Smooth muscle cell (in vitro differentiated cells): ENCODE measurements at regions not wholly inside any gene's neighbourhood (a gene's known extent, or its start where the extent isn't known, plus 50 kb on each side); places are given as distances from the start of the nearest gene placed in this dataset.

Experiments used
- DNase-seq: peaks from one replicate; lab custom pipeline; 2025; ENCODE audit not compliant: unreplicated experiment; lab: John Stamatoyannopoulos, UW
- H2AFZ ChIP-seq: fragments of 200-600 bp; sonication (generic); 2 replicates; pipeline ENCODE4 v1.6.0; 2016; ENCODE audit warnings: antibody characterized with exemption, low read depth, mild to moderate bottlenecking
- H3F3A ChIP-seq: fragments of 200-600 bp; sonication (generic); 2 replicates; pipeline ENCODE4 v1.6.0; 2017; ENCODE audit warnings: antibody characterized with exemption, low read depth
- H3K27ac ChIP-seq: fragments of 200-600 bp; sonication (generic); 2 replicates; pipeline ENCODE4 v1.5.1; 2016; ENCODE audit warnings: low read depth, mild to moderate bottlenecking
- H3K27me3 ChIP-seq: fragments of 200-600 bp; sonication (generic); 2 replicates; pipeline ENCODE4 v1.6.1; 2016; ENCODE audit warnings: low read depth, mild to moderate bottlenecking
- H3K36me3 ChIP-seq: fragments of 200-600 bp; sonication (generic); 2 replicates; pipeline ENCODE4 v1.5.1; 2016; ENCODE audit warnings: low read depth
- H3K4me1 ChIP-seq: fragments of 200-600 bp; sonication (generic); 2 replicates; pipeline ENCODE4 v1.5.1; 2016; ENCODE audit warnings: low read depth
- H3K4me2 ChIP-seq: fragments of 200-600 bp; sonication (generic); 2 replicates; pipeline ENCODE4 v1.6.0; 2016; ENCODE audit warnings: mild to moderate bottlenecking
- H3K4me3 ChIP-seq: fragments of 200-600 bp; sonication (generic); 2 replicates; pipeline ENCODE4 v1.5.1; 2016; ENCODE audit warnings: mild to moderate bottlenecking
- H3K79me2 ChIP-seq: fragments of 200-600 bp; sonication (generic); 2 replicates; pipeline ENCODE4 v1.6.0; 2016; ENCODE audit warnings: low read depth, mild to moderate bottlenecking
- H3K9ac ChIP-seq: fragments of 200-600 bp; sonication (generic); 2 replicates; pipeline ENCODE4 v1.6.0; 2016; ENCODE audit warnings: low read depth
- H3K9me3 ChIP-seq: fragments of 200-600 bp; sonication (generic); replicated peaks from 2 replicates; pipeline ENCODE4 v1.5.1; 2016; ENCODE audit warnings: low read depth
- H4K20me1 ChIP-seq: fragments of 200-600 bp; sonication (generic); 2 replicates; pipeline ENCODE4 v1.6.0; 2016; ENCODE audit warnings: low read depth
- WGBS: methylation state at CpG from one replicate; pipeline ENCODE4 v1.1.7; 2016; ENCODE audit warnings: low lambda C conversion rate; 5-methylcytosine and 5-hydroxymethylcytosine counted together
- TF ChIP-seq, protein P1 (sequence below): fragments of 200-600 bp; sonication (generic); IDR thresholded peaks from 2 replicates; pipeline ENCODE4 v1.5.1; 2017; ENCODE audit warnings: borderline replicate concordance, mild to moderate bottlenecking, antibody characterized with exemption; ENCODE audit not compliant: insufficient read depth, poor library complexity, severe bottlenecking

GRCh38 chr21:27224169-27224568 lies 257.3 kb upstream of the ADAMTS5 start:
- TF ChIP-seq, protein P1, sequence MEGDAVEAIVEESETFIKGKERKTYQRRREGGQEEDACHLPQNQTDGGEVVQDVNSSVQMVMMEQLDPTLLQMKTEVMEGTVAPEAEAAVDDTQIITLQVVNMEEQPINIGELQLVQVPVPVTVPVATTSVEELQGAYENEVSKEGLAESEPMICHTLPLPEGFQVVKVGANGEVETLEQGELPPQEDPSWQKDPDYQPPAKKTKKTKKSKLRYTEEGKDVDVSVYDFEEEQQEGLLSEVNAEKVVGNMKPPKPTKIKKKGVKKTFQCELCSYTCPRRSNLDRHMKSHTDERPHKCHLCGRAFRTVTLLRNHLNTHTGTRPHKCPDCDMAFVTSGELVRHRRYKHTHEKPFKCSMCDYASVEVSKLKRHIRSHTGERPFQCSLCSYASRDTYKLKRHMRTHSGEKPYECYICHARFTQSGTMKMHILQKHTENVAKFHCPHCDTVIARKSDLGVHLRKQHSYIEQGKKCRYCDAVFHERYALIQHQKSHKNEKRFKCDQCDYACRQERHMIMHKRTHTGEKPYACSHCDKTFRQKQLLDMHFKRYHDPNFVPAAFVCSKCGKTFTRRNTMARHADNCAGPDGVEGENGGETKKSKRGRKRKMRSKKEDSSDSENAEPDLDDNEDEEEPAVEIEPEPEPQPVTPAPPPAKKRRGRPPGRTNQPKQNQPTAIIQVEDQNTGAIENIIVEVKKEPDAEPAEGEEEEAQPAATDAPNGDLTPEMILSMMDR = no peak
- Histone ChIP-seq H3K27me3 (no peaks in the 10 kb centered on the region), H3K4me1 (peaks cover 7% of the 10 kb centered on the region), H3K4me3 (no peak overlapping the region), H3F3A (no peaks in the 10 kb centered on the region), H3K79me2 (no peaks in the 10 kb centered on the region), H3K9me3 (no peaks in the 10 kb centered on the region), H3K4me2 (no peak overlapping the region), H4K20me1 (no peaks in the 10 kb centered on the region), H3K36me3 (no peaks in the 10 kb centered on the region), H3K9ac (no peak overlapping the region), H2AFZ (no peak overlapping the region), H3K27ac (no peak overlapping the region)
- DNase-seq = no peak

- TF ChIP-seq, protein P1 = no peak
Observed at GRCh38 chr21:27221077-27221476, 254.2 kb upstream of the ADAMTS5 start.

DNA sequence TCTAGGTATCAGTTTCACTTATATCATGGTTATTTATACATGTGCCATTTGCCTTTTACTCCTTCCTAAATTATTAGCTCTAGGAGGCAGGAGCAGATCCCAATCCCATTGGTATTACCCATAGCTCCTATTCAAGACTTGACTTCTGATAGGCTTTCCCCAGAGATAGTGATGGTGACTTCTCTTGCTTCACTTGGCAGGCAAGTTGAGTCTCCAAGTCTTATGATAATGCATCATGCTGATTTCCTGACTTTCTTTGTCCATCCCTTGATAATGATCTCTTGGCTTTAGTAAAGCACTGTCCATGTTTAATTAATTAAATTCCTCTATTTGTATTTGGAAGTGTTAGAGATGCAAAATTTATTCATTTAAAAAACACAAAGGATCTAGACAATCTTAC lies 253.5 kb upstream of the ADAMTS5 start:
- Histone ChIP-seq H3K79me2 (no peaks in the 10 kb centered on the region), H3K4me3 (no peak overlapping the region), H3K4me2 (no peak overlapping the region), H3K9ac (no peak overlapping the region), H3K27me3 (no peaks in the 10 kb centered on the region), H3K4me1 (peaks cover 5% of the 10 kb centered on the region), H3K36me3 (no peaks in the 10 kb centered on the region), H3F3A (no peaks in the 10 kb centered on the region), H4K20me1 (no peaks in the 10 kb centered on the region), H2AFZ (no peak overlapping the region), H3K27ac (no peak overlapping the region), H3K9me3 (no peaks in the 10 kb centered on the region)
- TF ChIP-seq, protein P1 = no peak
- DNase-seq = no peak

More at GRCh38 chr21:27221077-27221476, 254.2 kb upstream of the ADAMTS5 start:
- WGBS = 96% methylated on average over 2 of the region's 2 CpGs
- Histone ChIP-seq H3K27ac (no peak overlapping the region), H3K9ac (no peak overlapping the region), H3K4me1 (peaks cover 7% of the 10 kb centered on the region), H3K9me3 (no peaks in the 10 kb centered on the region), H4K20me1 (no peaks in the 10 kb centered on the region), H3F3A (no peaks in the 10 kb centered on the region), H3K4me2 (no peak overlapping the region), H3K36me3 (no peaks in the 10 kb centered on the region), H3K27me3 (no peaks in the 10 kb centered on the region), H3K79me2 (no peaks in the 10 kb centered on the region), H3K4me3 (no peak overlapping the region), H2AFZ (no peak overlapping the region)
- no peak for DNase-seq

DNA sequence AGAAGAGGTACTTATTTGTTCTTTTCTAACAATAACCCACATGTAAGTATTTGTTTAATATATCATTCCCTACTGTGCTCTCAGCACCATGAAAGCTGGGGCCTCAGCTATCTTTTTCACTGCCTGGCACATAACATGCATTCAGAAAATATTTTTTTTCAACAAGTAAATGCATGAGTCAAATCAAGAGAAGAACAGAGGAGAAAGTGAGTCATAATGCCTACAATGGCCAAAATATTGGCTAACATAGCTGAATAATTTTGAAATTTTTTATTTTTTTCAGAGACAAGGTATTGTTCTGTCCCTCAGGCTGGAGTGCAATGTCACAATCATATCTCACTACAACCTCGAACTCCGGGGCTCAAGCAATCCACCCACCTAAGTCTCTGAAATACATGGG lies 252.2 kb upstream of the ADAMTS5 start:
- 92% methylated on average over 2 of the region's 2 CpGs for WGBS
- Histone ChIP-seq H3K27me3 (no peaks in the 10 kb centered on the region), H3F3A (no peaks in the 10 kb centered on the region), H3K9me3 (no peaks in the 10 kb centered on the region), H2AFZ (no peak overlapping the region), H4K20me1 (no peaks in the 10 kb centered on the region), H3K9ac (no peak overlapping the region), H3K4me1 (no peaks in the 10 kb centered on the region), H3K4me3 (no peak overlapping the region), H3K4me2 (no peak overlapping the region), H3K27ac (no peak overlapping the region), H3K36me3 (no peaks in the 10 kb centered on the region), H3K79me2 (no peaks in the 10 kb centered on the region)
- TF ChIP-seq, protein P1 = no peak
- DNase-seq = no peak
